WTC11 (cell line): ENCODE measurements at regions not wholly inside any gene's neighbourhood (a gene's known extent, or its start where the extent isn't known, plus 50 kb on each side); places are given as distances from the start of the nearest gene placed in this dataset.
A peak's percentile ranks its signal among the peaks of the same experiment; 100 is the strongest.

Experiments used
- ATAC-seq: fragments of 200-7000 bp; cut with Tn5 transposase; 2 replicates; pipeline ENCODE4 v1.10.0; 2021; ENCODE audit warnings: mild to moderate bottlenecking, moderate library complexity
- CTCF ChIA-PET: fragments of 300-600 bp; sonication (Branson Sonifier 250); formaldehyde crosslinking; loops from one replicate; lab custom pipeline; 2021; ENCODE audit warnings: antibody characterized with exemption; lab: Charles Lee
- POLR2A ChIA-PET: fragments of 350-600 bp; sonication (Branson Sonifier 250); formaldehyde crosslinking; loops from one replicate; lab custom pipeline; 2021; ENCODE audit warnings: antibody characterized with exemption; lab: Charles Lee
- DNase-seq: peaks from one replicate; pipeline ENCODE4 v3.0.0; 2021; ENCODE audit warnings: low spot score
- H3K27ac Mint-ChIP-seq: 2 replicates; pipeline ENCODE4 v1.8.0; 2021; ENCODE audit warnings: mixed read lengths
- H3K27me3 Mint-ChIP-seq: 2 replicates; pipeline ENCODE4 v1.8.0; 2021; ENCODE audit warnings: low read depth, mild to moderate bottlenecking, moderate library complexity, mixed read lengths
- H3K36me3 Mint-ChIP-seq: 2 replicates; pipeline ENCODE4 v1.8.0; 2021; ENCODE audit warnings: mixed read lengths
- H3K4me1 Mint-ChIP-seq: 2 replicates; pipeline ENCODE4 v1.8.0; 2022; ENCODE audit warnings: mixed read lengths
- H3K4me3 Mint-ChIP-seq: 2 replicates; pipeline ENCODE4 v1.8.0; 2021; ENCODE audit warnings: mild to moderate bottlenecking, moderate library complexity, mixed read lengths
- H3K9me3 Mint-ChIP-seq: 2 replicates; pipeline ENCODE4 v1.8.0; 2021; ENCODE audit warnings: mixed read lengths
- ATF1 ChIP-seq: sonication (generic); formaldehyde crosslinking; IDR thresholded peaks from 2 replicates; pipeline ENCODE4 v1.8.1; 2023; ENCODE audit warnings: mild to moderate bottlenecking, moderate library complexity, missing genetic modification reagents
- ELF4 ChIP-seq: sonication (generic); formaldehyde crosslinking; IDR thresholded peaks from 2 replicates; pipeline ENCODE4 v1.8.1; 2022; ENCODE audit warnings: low read depth, mild to moderate bottlenecking, moderate library complexity, missing genetic modification reagents
- ETV6 ChIP-seq: sonication (generic); formaldehyde crosslinking; IDR thresholded peaks from 2 replicates; pipeline ENCODE4 v1.8.1; 2022; ENCODE audit warnings: mild to moderate bottlenecking, missing genetic modification reagents
- FOXK1 ChIP-seq: sonication (generic); formaldehyde crosslinking; IDR thresholded peaks from 2 replicates; pipeline ENCODE4 v1.8.0; 2022; ENCODE audit warnings: mild to moderate bottlenecking, moderate library complexity, missing genetic modification reagents
- KAT7 ChIP-seq: sonication (generic); formaldehyde crosslinking; IDR thresholded peaks from 2 replicates; pipeline ENCODE4 v1.8.1; 2023; ENCODE audit warnings: missing genetic modification reagents, mild to moderate bottlenecking, borderline replicate concordance
- MYBL2 ChIP-seq: sonication (generic); formaldehyde crosslinking; IDR thresholded peaks from 2 replicates; pipeline ENCODE4 v1.8.1; 2023; ENCODE audit warnings: mild to moderate bottlenecking, moderate library complexity, missing genetic modification reagents
- NFYB ChIP-seq: sonication (generic); formaldehyde crosslinking; conservative IDR thresholded peaks from 2 replicates; pipeline ENCODE4 v1.8.0; 2022; ENCODE audit warnings: low read depth, missing genetic modification reagents
- OVOL2 ChIP-seq: fragments of 250-450 bp; sonication (Bioruptor Pico); IDR thresholded peaks from 2 replicates; pipeline ENCODE4 v1.9.0; 2021; ENCODE audit warnings: mild to moderate bottlenecking, borderline replicate concordance
- PRRX2 ChIP-seq: fragments of 250-450 bp; sonication (Bioruptor Pico); IDR thresholded peaks from 2 replicates; pipeline ENCODE4 v1.8.0; 2021; ENCODE audit warnings: mild to moderate bottlenecking
- SP1 ChIP-seq: sonication (generic); formaldehyde crosslinking; conservative IDR thresholded peaks from 2 replicates; pipeline ENCODE4 v1.8.1; 2022; ENCODE audit warnings: missing genetic modification reagents
- ZNF121 ChIP-seq: sonication (generic); formaldehyde crosslinking; IDR thresholded peaks from 2 replicates; pipeline ENCODE4 v1.8.0; 2023; ENCODE audit warnings: missing genetic modification reagents
- TF ChIP-seq, protein P1 (sequence below): fragments of 250-450 bp; sonication (Bioruptor Pico); IDR thresholded peaks from 2 replicates; pipeline ENCODE4 v1.9.0; 2021; ENCODE audit warnings: mild to moderate bottlenecking
- TF ChIP-seq, protein P2 (sequence below): fragments of 250-450 bp; sonication (Bioruptor Pico); IDR thresholded peaks from 2 replicates; pipeline ENCODE4 v1.9.0; 2021; ENCODE audit warnings: moderate library complexity, mild to moderate bottlenecking, inconsistent platforms, borderline replicate concordance
- TF ChIP-seq, protein P3 (sequence below): sonication (generic); formaldehyde crosslinking; IDR thresholded peaks from 2 replicates; pipeline ENCODE4 v1.8.1; 2022; ENCODE audit warnings: low read depth, missing genetic modification reagents, borderline replicate concordance
- TF ChIP-seq, protein P4 (sequence below): sonication (generic); formaldehyde crosslinking; IDR thresholded peaks from 2 replicates; pipeline ENCODE4 v1.8.0; 2022; ENCODE audit warnings: mild to moderate bottlenecking, missing genetic modification reagents
- TF ChIP-seq, protein P5 (sequence below): sonication (generic); formaldehyde crosslinking; IDR thresholded peaks from 2 replicates; pipeline ENCODE4 v1.8.0; 2022; ENCODE audit warnings: mild to moderate bottlenecking, missing genetic modification reagents
- TF ChIP-seq, protein P6 (sequence below): sonication (generic); formaldehyde crosslinking; IDR thresholded peaks from 2 replicates; pipeline ENCODE4 v1.8.1; 2023; ENCODE audit warnings: mild to moderate bottlenecking, missing genetic modification reagents, moderate library complexity
- TF ChIP-seq, protein P7 (sequence below): sonication (generic); formaldehyde crosslinking; IDR thresholded peaks from 2 replicates; pipeline ENCODE4 v1.8.0; 2022; ENCODE audit warnings: mild to moderate bottlenecking, missing genetic modification reagents
- TF ChIP-seq, protein P8 (sequence below): fragments of 200-600 bp; IDR thresholded peaks from 2 replicates; pipeline ENCODE4 v1.8.0; 2022; ENCODE audit warnings: antibody characterized with exemption
- TF ChIP-seq, protein P9 (sequence below): sonication (generic); formaldehyde crosslinking; IDR thresholded peaks from 2 replicates; pipeline ENCODE4 v1.8.1; 2022; ENCODE audit warnings: missing genetic modification reagents, borderline replicate concordance

DNA sequence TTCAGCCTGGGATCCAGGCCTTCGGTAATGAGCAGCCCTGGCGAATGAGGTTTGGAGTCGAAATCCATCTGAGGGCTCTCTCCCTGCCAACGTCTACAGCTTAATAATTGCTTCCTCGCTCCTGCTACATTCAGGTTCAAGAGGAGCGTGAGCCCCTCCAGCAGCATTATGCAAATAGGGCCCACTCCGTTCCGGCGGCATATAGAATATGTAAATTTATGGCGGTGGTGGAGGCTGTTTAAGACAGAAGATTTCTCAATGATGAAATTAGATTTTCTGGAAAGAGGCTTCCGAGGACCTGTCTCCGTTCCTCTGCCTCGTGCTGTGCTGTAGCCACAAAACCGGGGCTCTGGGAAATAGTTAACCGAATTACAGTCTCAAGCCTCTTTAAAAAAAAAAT, 402.8 kb downstream of the MIAT start:
- ChIA-PET POLR2A (no interaction called here), CTCF (no interaction called here)
- TF ChIP-seq MYBL2 (no peak), ELF4 (CRISPR knock-in tag) (no peak), ATF1 (CRISPR knock-in tag) (no peak), ETV6 (CRISPR knock-in tag) (no peak), OVOL2 (no peak), KAT7 (CRISPR knock-in tag) (no peak), PRRX2 (CRISPR knock-in tag) (no peak)
- TF ChIP-seq, protein P1, sequence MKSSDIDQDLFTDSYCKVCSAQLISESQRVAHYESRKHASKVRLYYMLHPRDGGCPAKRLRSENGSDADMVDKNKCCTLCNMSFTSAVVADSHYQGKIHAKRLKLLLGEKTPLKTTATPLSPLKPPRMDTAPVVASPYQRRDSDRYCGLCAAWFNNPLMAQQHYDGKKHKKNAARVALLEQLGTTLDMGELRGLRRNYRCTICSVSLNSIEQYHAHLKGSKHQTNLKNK = no peak
- TF ChIP-seq, protein P2, sequence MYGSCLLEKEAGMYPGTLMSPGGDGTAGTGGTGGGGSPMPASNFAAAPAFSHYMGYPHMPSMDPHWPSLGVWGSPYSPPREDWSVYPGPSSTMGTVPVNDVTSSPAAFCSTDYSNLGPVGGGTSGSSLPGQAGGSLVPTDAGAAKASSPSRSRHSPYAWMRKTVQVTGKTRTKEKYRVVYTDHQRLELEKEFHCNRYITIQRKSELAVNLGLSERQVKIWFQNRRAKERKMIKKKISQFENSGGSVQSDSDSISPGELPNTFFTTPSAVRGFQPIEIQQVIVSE (CRISPR knock-in tag) = no peak
- TF ChIP-seq, protein P3, sequence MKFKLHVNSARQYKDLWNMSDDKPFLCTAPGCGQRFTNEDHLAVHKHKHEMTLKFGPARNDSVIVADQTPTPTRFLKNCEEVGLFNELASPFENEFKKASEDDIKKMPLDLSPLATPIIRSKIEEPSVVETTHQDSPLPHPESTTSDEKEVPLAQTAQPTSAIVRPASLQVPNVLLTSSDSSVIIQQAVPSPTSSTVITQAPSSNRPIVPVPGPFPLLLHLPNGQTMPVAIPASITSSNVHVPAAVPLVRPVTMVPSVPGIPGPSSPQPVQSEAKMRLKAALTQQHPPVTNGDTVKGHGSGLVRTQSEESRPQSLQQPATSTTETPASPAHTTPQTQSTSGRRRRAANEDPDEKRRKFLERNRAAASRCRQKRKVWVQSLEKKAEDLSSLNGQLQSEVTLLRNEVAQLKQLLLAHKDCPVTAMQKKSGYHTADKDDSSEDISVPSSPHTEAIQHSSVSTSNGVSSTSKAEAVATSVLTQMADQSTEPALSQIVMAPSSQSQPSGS (CRISPR knock-in tag) = no peak
- TF ChIP-seq, protein P4, sequence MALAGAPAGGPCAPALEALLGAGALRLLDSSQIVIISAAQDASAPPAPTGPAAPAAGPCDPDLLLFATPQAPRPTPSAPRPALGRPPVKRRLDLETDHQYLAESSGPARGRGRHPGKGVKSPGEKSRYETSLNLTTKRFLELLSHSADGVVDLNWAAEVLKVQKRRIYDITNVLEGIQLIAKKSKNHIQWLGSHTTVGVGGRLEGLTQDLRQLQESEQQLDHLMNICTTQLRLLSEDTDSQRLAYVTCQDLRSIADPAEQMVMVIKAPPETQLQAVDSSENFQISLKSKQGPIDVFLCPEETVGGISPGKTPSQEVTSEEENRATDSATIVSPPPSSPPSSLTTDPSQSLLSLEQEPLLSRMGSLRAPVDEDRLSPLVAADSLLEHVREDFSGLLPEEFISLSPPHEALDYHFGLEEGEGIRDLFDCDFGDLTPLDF (CRISPR knock-in tag) = no peak
- peaks cover 30% of the 10 kb centered on the region for H3K4me1 Mint-ChIP-seq
- no peaks in the 10 kb centered on the region for H3K9me3 Mint-ChIP-seq
- no peak overlapping the region for H3K27ac Mint-ChIP-seq
- no peaks in the 10 kb centered on the region for H3K27me3 Mint-ChIP-seq
- H3K36me3 Mint-ChIP-seq = no peaks in the 10 kb centered on the region
- no peak for ATAC-seq
- DNase-seq = no peak
- no peak overlapping the region for H3K4me3 Mint-ChIP-seq

DNA sequence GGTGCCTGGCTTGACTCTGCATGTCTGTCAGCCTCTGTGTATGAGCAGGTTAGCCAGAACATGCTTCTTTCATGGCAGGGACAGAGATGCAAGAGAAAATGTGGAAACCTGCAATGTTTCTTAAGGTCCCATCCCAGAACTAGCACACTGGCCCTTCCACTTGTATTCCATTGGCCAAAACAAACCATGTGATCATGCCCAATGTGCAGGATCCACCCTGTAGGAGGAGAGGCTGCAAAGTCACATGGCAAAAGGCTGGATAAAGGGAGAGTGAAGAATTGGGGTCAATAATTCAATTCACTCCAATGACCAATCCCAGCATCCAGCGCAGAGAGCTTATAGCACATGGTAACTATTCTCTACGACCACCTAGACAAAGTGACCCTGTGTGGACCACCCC, 405.5 kb downstream of the MIAT start:
- ChIA-PET CTCF (interaction anchor here (1.4 kb wide), 1 partner anchor 227 kb away, joined by 3 read pairs; no protein-coding TSS in a partner anchor), POLR2A (no interaction called here)
- no peaks in the 10 kb centered on the region for H3K9me3 Mint-ChIP-seq
- no peaks in the 10 kb centered on the region for H3K36me3 Mint-ChIP-seq
- ATAC-seq = no peak
- peaks cover 36% of the 10 kb centered on the region for H3K4me1 Mint-ChIP-seq
- TF ChIP-seq NFYB (CRISPR knock-in tag) = peak; percentile 75
- TF ChIP-seq, protein P5, sequence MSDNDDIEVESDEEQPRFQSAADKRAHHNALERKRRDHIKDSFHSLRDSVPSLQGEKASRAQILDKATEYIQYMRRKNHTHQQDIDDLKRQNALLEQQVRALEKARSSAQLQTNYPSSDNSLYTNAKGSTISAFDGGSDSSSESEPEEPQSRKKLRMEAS = no peak
- TF ChIP-seq, protein P6, sequence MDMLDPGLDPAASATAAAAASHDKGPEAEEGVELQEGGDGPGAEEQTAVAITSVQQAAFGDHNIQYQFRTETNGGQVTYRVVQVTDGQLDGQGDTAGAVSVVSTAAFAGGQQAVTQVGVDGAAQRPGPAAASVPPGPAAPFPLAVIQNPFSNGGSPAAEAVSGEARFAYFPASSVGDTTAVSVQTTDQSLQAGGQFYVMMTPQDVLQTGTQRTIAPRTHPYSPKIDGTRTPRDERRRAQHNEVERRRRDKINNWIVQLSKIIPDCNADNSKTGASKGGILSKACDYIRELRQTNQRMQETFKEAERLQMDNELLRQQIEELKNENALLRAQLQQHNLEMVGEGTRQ (CRISPR knock-in tag) = peak; percentile 49
- TF ChIP-seq, all 79 proteins: peak for 2
- no peak for DNase-seq
- no peaks in the 10 kb centered on the region; the same call in 1 of the 2 replicates for H3K27me3 Mint-ChIP-seq
- H3K4me3 Mint-ChIP-seq = no peak overlapping the region
- no peak overlapping the region for H3K27ac Mint-ChIP-seq

DNA sequence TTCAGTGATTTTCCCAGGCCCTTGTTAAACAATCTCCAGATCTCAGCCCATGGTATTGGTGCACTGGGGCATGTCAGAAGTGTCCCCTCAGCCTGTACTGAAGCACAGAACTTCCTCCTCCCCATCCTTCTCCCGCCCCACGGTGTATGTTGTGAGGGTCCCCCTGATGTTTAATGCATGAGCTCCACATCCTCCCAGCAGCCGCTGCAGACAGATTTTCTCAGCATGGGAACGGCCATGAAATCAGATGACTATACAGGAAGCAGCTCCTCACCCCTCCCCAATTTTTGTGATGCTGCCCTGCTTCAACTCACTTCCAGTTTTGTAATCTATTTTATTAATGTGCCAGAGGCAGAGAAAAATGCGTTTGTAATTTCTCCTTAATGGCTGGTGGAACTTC, 406.0 kb downstream of the MIAT start:
- no peak for DNase-seq
- no peaks in the 10 kb centered on the region for H3K9me3 Mint-ChIP-seq
- H3K27me3 Mint-ChIP-seq = no peaks in the 10 kb centered on the region; the same call in 1 of the 2 replicates
- no peaks in the 10 kb centered on the region for H3K36me3 Mint-ChIP-seq
- CTCF ChIA-PET = no interaction called here
- no peak overlapping the region for H3K27ac Mint-ChIP-seq
- peaks cover 36% of the 10 kb centered on the region for H3K4me1 Mint-ChIP-seq
- no peak for ATAC-seq
- POLR2A ChIA-PET = no interaction called here
- H3K4me3 Mint-ChIP-seq = no peak overlapping the region
- TF ChIP-seq, protein P7, sequence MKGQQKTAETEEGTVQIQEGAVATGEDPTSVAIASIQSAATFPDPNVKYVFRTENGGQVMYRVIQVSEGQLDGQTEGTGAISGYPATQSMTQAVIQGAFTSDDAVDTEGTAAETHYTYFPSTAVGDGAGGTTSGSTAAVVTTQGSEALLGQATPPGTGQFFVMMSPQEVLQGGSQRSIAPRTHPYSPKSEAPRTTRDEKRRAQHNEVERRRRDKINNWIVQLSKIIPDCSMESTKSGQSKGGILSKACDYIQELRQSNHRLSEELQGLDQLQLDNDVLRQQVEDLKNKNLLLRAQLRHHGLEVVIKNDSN (CRISPR knock-in tag) = no peak
- TF ChIP-seq, protein P8, sequence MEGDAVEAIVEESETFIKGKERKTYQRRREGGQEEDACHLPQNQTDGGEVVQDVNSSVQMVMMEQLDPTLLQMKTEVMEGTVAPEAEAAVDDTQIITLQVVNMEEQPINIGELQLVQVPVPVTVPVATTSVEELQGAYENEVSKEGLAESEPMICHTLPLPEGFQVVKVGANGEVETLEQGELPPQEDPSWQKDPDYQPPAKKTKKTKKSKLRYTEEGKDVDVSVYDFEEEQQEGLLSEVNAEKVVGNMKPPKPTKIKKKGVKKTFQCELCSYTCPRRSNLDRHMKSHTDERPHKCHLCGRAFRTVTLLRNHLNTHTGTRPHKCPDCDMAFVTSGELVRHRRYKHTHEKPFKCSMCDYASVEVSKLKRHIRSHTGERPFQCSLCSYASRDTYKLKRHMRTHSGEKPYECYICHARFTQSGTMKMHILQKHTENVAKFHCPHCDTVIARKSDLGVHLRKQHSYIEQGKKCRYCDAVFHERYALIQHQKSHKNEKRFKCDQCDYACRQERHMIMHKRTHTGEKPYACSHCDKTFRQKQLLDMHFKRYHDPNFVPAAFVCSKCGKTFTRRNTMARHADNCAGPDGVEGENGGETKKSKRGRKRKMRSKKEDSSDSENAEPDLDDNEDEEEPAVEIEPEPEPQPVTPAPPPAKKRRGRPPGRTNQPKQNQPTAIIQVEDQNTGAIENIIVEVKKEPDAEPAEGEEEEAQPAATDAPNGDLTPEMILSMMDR = no peak
- TF ChIP-seq FOXK1 (CRISPR knock-in tag) (no peak), ZNF121 (no peak), SP1 (CRISPR knock-in tag) (no peak)
- TF ChIP-seq, protein P9, sequence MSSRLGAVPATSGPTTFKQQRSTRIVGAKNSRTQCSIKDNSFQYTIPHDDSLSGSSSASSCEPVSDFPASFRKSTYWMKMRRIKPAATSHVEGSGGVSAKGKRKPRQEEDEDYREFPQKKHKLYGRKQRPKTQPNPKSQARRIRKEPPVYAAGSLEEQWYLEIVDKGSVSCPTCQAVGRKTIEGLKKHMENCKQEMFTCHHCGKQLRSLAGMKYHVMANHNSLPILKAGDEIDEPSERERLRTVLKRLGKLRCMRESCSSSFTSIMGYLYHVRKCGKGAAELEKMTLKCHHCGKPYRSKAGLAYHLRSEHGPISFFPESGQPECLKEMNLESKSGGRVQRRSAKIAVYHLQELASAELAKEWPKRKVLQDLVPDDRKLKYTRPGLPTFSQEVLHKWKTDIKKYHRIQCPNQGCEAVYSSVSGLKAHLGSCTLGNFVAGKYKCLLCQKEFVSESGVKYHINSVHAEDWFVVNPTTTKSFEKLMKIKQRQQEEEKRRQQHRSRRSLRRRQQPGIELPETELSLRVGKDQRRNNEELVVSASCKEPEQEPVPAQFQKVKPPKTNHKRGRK (CRISPR knock-in tag) = no peak
